ENCODE measurements at regions not wholly inside any gene's neighbourhood (a gene's known extent, or its start where the extent isn't known, plus 50 kb on each side); places are given as distances from the start of the nearest gene placed in this dataset.

DNA sequence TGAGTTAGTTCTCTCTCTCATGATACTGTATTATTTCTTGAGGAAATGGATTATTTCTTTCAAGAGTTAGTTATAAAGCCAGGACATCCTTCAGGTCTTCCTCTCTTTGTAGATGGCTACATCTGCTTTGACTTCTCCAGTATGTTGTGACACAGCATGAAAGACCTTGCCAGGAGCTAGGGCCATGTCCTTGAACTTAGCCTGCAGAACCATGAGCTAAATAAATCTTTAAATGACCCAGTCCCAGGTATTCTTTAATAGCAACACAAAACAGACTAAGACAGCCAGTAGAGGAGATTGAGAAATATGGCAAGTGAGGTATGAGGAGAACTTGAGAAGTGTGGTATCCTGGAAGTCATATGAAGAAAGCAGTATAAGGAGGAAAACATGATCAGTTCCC lies 214.9 kb upstream of the PPP1R3A start:
- TF ChIP-seq, protein P1, sequence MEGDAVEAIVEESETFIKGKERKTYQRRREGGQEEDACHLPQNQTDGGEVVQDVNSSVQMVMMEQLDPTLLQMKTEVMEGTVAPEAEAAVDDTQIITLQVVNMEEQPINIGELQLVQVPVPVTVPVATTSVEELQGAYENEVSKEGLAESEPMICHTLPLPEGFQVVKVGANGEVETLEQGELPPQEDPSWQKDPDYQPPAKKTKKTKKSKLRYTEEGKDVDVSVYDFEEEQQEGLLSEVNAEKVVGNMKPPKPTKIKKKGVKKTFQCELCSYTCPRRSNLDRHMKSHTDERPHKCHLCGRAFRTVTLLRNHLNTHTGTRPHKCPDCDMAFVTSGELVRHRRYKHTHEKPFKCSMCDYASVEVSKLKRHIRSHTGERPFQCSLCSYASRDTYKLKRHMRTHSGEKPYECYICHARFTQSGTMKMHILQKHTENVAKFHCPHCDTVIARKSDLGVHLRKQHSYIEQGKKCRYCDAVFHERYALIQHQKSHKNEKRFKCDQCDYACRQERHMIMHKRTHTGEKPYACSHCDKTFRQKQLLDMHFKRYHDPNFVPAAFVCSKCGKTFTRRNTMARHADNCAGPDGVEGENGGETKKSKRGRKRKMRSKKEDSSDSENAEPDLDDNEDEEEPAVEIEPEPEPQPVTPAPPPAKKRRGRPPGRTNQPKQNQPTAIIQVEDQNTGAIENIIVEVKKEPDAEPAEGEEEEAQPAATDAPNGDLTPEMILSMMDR (IDR thresholded peaks at IDR 0.05), result no peak
- no peak for TF ChIP-seq EP300 (IDR thresholded peaks at IDR 0.05)
